ENCODE measurements at regions not wholly inside any gene's neighbourhood (a gene's known extent, or its start where the extent isn't known, plus 50 kb on each side); places are given as distances from the start of the nearest gene placed in this dataset.

- H3K27me3 Mint-ChIP-seq (ENCODE audit: low read depth, poor library complexity): no peaks in the 10 kb centered on the region
- H3K4me3 Mint-ChIP-seq: no peak overlapping the region
- H3K27ac Mint-ChIP-seq: no peak overlapping the region
- H3K4me1 Mint-ChIP-seq: no peaks in the 10 kb centered on the region
- no peaks in the 10 kb centered on the region for H3K36me3 Mint-ChIP-seq (ENCODE audit: low read depth)
- DNase-seq: no peak
- no peaks in the 10 kb centered on the region for H3K9me3 Mint-ChIP-seq
- TF ChIP-seq, protein P1, sequence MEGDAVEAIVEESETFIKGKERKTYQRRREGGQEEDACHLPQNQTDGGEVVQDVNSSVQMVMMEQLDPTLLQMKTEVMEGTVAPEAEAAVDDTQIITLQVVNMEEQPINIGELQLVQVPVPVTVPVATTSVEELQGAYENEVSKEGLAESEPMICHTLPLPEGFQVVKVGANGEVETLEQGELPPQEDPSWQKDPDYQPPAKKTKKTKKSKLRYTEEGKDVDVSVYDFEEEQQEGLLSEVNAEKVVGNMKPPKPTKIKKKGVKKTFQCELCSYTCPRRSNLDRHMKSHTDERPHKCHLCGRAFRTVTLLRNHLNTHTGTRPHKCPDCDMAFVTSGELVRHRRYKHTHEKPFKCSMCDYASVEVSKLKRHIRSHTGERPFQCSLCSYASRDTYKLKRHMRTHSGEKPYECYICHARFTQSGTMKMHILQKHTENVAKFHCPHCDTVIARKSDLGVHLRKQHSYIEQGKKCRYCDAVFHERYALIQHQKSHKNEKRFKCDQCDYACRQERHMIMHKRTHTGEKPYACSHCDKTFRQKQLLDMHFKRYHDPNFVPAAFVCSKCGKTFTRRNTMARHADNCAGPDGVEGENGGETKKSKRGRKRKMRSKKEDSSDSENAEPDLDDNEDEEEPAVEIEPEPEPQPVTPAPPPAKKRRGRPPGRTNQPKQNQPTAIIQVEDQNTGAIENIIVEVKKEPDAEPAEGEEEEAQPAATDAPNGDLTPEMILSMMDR (IDR thresholded peaks at IDR 0.05): no peak
Observed at GRCh38 chr3:106191211-106191610, 322.4 kb upstream of the CBLB start.

DNA sequence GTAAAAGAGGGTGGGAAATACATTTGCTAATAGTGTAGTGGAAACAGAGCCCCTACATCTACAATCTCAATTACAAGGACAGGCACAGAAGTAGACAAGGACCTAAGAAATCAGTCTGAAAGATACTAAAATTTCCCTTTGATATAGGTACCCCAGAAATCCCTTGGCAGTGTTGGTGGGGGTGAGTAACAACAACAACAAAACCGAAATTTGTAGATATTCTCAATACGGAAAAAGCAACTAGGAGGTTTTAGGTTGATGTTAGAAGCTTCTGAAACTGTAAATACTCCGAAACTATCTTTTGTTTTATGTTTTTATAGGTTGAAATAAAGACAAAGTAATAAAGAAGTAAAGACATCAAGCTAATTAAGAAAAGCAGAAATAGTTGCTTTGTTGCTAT lies 323.1 kb upstream of the CBLB start:
- H3K27ac Mint-ChIP-seq: no peak overlapping the region
- TF ChIP-seq, protein P1 (IDR thresholded peaks at IDR 0.05): no peak
- no peaks in the 10 kb centered on the region for H3K27me3 Mint-ChIP-seq (ENCODE audit: low read depth, poor library complexity)
- H3K4me1 Mint-ChIP-seq: no peaks in the 10 kb centered on the region
- H3K36me3 Mint-ChIP-seq (ENCODE audit: low read depth): no peaks in the 10 kb centered on the region
- no peak for DNase-seq
- no peak overlapping the region for H3K4me3 Mint-ChIP-seq
- no peaks in the 10 kb centered on the region for H3K9me3 Mint-ChIP-seq

- DNase-seq: no peak
- H3K9me3 Mint-ChIP-seq: no peaks in the 10 kb centered on the region
- H3K4me1 Mint-ChIP-seq: no peaks in the 10 kb centered on the region
- H3K36me3 Mint-ChIP-seq (ENCODE audit: low read depth): no peaks in the 10 kb centered on the region
- H3K27me3 Mint-ChIP-seq (ENCODE audit: low read depth, poor library complexity): no peaks in the 10 kb centered on the region
- TF ChIP-seq, protein P1 (IDR thresholded peaks at IDR 0.05): no peak
- H3K27ac Mint-ChIP-seq: no peak overlapping the region
- H3K4me3 Mint-ChIP-seq: no peak overlapping the region
Observed at GRCh38 chr3:106193876-106194275, 325.1 kb upstream of the CBLB start.

- DNase-seq: no peak
- H3K27ac Mint-ChIP-seq: no peak overlapping the region
- TF ChIP-seq, protein P1 (IDR thresholded peaks at IDR 0.05): no peak
- no peaks in the 10 kb centered on the region for H3K4me1 Mint-ChIP-seq
- no peaks in the 10 kb centered on the region for H3K27me3 Mint-ChIP-seq (ENCODE audit: low read depth, poor library complexity)
- no peaks in the 10 kb centered on the region for H3K9me3 Mint-ChIP-seq
- no peaks in the 10 kb centered on the region for H3K36me3 Mint-ChIP-seq (ENCODE audit: low read depth)
- no peak overlapping the region for H3K4me3 Mint-ChIP-seq
Observed at GRCh38 chr3:106194726-106195125, 325.9 kb upstream of the CBLB start.

- Mint-ChIP-seq H3K27me3 (ENCODE audit: low read depth, poor library complexity) (no peaks in the 10 kb centered on the region), H3K4me3 (no peak overlapping the region), H3K4me1 (no peaks in the 10 kb centered on the region), H3K27ac (no peak overlapping the region), H3K36me3 (ENCODE audit: low read depth) (no peaks in the 10 kb centered on the region), H3K9me3 (no peaks in the 10 kb centered on the region)
- TF ChIP-seq, protein P1 (IDR thresholded peaks at IDR 0.05): no peak
- no peak for DNase-seq
Observed at GRCh38 chr3:106197532-106198194, 328.9 kb upstream of the CBLB start.

- H3K36me3 Mint-ChIP-seq (ENCODE audit: low read depth): peaks cover 20% of the 10 kb centered on the region
- H3K4me1 Mint-ChIP-seq: peaks cover 33% of the 10 kb centered on the region
- peak overlapping the region; percentile 93 for H3K27ac Mint-ChIP-seq
Observed at GRCh38 chr3:106204160-106204868, 335.5 kb upstream of the CBLB start.

More at GRCh38 chr3:106204160-106204868, 335.5 kb upstream of the CBLB start:
- Mint-ChIP-seq H3K9me3 (peaks cover 23% of the 10 kb centered on the region), H3K27me3 (ENCODE audit: low read depth, poor library complexity) (peaks cover 4% of the 10 kb centered on the region), H3K4me3 (no peak overlapping the region)
- TF ChIP-seq, protein P1 (IDR thresholded peaks at IDR 0.05): no peak
- no peak for DNase-seq
